Dermis microvascular lymphatic vessel endothelial cell (primary cell): ENCODE measurements at regions not wholly inside any gene's neighbourhood (a gene's known extent, or its start where the extent isn't known, plus 50 kb on each side); places are given as distances from the start of the nearest gene placed in this dataset.

ENCODE experiments used
- DNase-seq, 2 donors: peaks; one replicate each; pipeline versions ENCODE4 v3.0.0 to v3.0.0-alpha.2; 2010; ENCODE audit warnings: low read depth in 2 of 2

DNA sequence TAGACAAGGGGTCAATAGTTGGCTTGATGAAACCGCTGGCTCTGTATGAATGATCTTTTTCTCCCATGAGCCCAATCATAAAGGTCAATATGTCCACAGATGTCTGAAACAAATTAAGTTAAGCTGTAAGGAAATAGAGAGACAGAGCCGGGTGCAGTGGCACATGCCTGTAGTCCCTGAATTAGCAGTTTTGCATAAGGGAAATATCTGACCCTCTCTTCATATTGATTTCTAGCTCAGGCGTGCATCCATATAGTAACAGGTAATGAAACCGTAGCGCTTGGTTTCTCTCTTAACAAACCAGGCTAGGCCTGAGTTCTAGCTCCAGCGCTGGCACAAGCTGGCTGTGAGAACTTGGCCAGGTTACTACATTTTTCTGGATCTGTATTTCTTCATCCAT, 118.1 kb upstream of the ERCC6L2 start:
- no peak for DNase-seq

DNA sequence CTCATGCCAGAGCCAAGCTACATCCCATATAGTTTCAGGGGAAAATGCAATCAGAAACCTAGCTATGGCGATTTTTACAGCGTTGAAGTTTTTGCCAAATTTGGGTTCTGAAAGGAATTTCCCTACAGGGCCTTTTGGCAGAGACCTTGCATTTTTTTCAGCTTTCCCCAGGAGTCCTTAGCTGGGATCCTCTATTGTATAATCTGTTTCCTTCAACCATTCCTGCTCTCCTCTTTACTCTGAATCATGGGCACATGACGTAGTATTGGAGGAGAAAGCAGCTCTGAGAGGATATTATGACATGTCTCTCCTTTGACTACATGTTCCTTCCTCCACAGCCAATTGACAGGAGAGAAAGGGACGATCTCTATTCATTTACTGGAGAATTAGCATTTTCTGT, 118.5 kb upstream of the ERCC6L2 start:
- DNase-seq, result peak in 1 of 2 donors; percentile 67

DNA sequence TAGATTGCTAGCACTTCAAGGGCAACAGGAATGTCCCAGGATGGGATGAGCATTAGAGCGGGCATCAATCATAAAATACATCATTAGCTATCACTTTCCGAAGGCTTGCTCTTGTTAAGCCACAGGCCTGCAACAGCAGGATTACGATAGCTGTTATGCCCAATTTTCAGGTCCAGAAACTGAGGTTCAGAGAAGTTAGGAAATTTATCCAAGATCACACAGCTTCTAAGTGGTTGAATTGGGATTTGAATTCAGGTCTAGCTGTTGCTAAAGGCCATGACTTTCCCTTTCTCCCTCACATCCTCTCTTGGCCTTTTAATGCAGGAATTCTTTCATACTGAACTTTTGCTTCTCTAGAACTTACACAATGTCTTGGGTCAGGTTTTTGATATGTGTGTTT, 119.4 kb upstream of the ERCC6L2 start:
- DNase-seq, result no peak

DNA sequence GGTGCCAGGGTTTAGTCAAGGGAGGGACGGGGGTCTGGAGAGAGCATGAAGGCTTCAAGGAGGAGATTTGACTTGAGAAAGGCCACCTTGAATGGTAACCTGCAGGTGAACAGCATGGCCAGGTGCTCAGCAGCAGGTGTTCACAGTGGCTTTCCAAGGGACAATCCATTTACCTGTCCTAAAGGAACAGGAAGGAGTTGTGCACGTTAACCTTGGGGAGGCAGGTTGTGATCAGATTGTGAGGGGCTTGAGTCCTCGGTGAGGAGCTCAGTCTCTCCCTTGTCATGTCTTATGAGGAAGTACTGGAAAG, 120.1 kb upstream of the ERCC6L2 start:
- no peak for DNase-seq

DNA sequence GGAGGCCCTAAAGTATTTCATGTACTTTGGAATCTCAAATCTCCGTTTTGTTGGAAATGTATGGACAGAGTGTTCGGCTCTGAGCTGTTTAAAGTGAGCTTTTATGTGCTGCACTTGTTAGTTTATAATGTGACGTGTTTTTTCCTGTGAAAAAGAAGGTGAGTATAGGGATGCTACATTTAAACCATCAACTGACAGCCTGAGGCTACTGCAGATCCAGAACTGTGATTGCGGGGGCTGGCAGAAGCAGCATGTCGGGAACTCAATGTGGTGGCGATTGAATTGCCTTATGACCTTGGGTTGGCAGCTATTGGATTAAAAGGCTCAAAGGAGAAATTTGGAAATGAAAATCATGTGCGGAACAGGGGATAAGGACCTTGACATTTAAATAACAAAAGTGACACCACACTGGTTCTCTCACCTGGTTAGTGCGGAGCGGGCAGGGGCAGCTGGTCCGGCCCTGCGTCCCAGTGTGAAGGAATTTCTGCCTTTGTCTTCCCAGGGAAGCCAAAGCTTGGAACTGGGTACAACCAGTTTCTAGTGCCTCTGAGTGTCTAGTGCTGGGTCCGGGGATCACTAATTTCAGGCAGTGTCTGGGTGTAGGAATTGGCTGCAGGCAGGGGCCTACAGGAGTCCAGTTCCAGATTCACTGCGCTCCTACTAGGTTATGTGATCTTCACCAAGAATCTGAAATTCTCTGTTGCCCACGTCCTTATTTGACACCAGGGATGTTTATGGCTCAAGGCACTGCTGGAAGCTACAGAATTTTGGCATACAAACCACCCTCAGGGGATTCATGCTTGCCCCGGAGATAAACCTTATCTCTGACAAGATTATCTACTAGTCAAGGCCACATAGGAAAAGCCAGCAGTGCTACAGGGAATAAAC, 120.7 kb upstream of the ERCC6L2 start:
- no peak for DNase-seq

DNA sequence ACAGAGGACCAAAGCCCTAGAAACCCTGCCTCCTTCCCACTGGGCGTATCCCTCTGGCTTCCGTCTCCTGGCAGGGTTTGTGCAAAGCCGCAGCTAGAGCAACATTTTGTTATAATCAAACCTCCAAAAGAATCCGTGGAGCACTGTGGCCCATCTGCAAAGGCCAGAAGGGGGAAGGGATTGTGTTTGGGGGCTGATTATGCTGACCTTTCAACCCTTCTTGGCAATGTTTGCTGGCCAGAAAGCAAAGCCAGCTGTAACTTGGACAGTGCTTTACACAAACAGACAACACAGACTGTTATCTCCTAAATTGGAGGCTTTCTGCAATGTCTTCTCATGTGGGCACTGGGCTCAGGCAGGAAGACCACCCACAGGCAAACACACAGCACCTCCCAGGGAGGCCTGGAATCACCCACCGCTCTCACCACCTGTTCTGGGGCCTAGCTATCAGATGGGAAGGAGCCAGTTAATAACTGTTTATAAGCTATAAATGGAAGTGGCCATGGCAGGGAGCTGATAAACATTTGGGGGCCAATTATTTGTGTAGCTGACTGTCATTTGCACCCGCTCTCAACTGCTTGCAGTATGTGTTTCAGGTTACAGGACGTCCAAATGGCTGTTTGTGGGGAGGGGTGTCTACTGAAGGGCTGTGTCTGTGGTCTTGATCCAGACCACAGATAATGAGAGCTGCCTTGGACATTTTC, 121.6 kb upstream of the ERCC6L2 start:
- no peak for DNase-seq

DNA sequence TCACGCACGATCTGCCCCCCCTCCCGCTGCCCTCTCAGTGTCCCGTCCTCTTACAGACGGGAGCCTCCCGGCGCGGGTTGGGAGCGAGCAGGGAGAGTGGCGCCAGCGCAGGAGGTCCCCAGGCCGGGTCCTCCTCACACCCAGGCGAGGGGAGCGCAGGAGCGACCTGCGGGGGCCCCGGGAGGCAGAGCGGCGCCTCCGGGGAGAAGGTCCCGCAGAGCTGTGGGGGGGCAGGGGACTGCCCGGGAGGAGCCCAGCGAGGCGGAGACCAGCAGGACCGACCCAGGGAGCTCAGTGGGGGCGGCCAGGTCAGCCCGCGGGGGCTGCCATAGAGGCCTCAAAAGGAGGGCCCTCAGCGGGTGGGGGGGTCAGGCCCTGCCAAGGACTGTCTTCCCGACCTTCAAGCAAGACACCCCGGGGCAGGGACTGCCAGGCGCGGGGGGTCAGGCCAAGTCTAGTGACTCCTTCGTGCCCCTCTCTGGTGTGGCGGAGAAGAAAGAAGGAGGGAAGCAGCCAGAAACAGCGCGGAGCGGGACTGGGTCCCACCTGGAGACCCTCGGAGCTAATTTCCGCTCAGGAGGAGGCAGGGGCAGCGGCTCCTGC, 123.3 kb upstream of the ERCC6L2 start:
- no peak for DNase-seq

DNA sequence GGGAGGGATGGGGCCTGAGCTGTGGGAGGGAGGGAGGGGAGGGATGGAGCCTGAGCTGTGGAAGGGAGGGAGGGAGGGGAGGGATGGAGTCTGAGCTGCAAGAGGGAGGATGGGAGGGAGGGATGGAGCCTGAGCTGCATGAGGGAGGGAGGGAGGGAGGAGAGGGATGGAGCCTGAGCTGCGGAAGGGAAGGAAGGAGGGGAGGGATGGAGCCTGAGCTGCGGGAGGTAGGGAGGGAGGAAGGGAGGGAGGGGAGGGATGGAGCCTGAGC, 124.0 kb upstream of the ERCC6L2 start:
- no peak for DNase-seq

DNA sequence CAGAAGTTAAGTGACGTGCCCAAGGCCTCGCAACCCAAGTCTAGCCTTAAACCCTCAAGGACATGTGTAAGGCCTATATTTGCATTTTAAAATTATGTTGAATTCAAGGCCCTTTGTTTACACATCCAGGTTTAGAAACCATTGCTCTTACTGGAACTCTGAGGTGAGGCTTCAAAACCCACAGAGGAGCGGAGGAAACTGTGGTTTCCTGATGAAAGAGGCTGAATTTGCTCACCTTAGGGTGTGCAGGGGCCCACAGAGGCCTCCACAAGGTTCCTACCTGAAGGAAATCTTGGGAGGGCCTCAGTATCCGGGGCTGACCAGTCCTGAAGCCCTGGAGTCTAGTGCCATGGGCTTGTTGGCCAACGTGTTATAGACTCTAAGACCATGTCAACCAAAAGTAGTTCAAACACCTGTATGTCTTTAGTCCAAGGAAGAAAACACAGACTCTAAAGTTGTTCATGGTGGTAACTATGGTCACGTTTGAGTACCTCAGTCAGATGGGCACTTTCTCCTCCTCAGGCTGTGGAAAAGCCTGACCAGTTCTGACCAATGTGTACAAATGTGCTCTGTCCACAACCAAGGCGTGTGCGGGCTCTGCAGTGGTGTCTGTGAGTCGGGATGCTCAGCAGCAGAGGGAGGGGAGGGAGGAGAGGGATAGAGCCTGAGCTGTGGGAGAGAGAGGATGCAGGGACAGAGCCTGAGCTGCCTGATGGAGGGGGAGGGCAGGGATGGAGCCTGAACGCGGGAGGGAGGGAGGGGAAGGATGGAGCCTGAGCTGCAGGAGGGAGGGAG, 124.6 kb upstream of the ERCC6L2 start:
- no peak for DNase-seq

DNA sequence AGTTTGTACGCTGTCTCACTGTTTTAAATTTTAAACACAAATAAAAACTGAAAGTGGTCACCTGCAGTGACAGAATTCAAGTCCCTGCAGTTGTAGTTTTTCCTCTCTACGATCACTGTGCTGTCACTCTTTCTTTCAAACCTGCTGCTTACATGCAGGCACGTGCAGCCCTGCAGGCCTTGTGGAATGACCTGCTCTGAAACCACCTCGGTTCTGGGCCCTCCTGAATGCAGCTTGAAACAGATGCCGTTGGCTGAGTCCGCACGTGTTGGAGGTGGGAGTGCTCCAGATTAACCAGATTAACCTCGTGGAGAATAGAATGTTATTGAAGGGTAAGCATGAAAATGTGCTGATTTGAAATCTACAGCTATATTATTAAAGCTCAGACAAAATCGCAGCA, 126.0 kb upstream of the ERCC6L2 start:
- no peak for DNase-seq

DNA sequence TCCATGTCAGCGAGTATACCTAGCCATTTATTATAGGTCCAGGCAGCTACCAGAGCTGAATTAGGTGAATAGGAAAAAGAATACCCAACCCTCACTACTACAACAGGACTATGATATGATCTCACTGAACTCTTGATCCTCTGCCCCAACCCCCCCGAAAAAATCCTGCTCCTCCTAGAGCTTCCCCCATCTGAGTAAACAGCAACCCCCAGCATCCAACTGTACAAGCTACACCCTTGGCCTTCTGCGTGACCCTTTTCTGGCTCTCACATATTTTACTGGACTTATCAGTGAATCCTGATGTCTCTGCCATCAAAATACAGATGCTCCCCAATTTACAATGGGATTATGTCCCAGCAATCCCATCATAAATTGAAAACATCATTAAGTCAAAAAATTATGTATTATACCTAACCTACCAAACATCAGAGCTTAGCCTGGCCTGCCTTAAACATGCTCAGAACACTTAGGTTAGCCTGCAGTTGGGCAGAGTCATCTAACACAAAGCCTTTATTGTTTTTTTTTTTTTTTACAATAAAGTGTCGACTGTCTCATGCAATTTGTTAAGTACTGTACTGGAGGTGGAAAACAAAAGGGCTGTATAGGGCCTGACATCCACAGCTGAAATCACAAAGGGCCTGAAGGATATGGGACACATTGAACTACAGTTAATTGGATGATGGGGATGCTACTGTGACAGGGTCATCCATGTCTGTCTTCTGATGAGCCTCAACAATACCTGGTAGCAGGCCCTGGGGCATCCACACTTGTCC, 128.9 kb upstream of the ERCC6L2 start:
- DNase-seq, result no peak

DNA sequence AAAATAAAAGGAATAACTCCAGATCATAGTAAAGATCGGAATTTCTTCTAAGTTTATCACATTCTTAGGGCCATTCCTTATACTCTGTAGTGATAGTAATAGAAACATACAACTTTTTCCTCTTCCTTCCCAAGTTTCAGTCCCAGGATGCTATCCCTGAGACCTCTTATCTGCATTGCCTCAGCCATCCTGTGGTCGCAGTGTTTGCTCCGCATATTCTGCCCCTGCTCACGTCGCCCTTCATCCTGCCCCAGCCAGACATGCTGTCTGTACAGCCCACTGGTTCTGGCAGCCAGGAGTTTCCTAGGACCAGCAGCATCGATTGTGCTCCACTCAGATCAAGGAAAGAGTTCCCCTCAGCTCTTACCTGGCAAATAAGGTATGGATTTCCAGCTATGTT, 132.7 kb upstream of the ERCC6L2 start:
- DNase-seq, result no peak

DNA sequence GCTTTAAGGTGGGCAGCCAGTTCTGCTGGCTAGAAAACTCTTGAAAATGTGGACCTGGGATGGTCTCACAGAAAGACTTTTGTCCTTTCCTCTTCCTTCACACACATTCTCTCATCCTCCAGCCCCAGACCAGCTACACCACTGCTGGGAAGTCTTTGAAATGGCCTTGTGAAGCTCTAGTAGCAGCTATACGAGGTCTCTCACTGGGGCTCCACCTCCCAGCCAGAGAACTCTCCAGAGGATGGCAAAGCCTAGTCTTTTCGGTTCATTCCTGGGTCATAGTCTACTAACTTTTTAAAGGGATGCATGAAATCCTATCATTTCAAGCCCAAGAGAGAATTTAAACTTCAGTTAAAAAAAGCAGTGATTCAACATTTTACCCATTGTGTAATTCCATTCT, 133.9 kb upstream of the ERCC6L2 start:
- no peak for DNase-seq

DNA sequence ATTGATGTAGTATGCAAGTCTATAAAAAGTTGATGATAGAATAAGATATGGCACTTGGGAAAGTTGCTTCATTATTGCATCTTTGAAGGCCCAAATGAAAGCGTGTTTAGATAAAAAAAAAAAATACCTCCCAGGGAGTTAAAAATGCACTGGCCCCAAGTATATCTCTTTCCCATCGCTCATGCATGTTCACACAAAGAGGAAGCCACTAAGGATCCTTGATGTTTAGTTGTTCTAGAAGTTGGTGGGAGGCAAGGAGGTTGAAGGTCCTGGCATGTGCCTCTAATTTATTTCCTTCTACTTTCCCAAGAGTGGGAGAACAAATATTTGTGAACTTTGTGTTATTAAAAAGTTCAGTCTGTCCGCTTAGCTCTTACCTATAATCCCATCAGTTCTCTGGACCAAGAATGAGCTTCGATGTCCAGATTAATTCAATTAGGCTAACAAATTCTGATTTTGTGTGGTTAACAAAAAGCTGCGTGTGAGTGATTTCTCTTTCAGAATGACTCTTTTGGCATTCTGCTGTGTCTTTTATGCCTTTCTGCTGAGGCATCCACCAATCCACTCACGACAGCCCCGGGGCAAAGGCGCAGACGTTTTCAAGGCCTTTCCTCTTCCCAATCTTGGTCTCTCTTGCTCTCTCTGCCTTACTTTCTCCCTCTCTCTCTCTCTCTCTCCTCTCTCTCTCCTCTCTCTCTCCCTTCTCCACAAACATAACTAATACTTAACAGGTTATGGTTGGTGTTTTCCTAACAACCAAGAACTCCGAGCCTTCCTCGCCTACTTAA, 135.1 kb upstream of the ERCC6L2 start:
- no peak for DNase-seq

DNA sequence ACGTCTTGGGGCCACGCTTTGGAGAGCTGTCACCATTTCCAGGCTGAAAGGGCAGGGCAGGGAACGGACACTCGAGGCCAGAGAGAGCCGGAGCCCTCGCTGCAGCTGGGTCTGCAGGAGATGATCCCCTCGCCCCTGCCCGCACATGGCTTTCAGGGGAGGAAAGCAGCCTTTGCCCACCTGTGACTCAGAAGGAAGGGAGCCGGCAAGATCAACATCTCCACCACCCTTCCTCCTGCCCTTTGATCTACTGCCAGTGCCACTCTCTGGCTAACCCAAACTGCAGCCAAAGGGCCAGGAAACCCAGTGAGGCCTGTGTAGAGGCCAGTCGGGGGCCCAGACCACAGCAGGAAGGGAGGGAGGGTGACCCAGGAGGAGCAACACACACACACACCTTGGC, 137.1 kb upstream of the ERCC6L2 start:
- DNase-seq, result no peak

DNA sequence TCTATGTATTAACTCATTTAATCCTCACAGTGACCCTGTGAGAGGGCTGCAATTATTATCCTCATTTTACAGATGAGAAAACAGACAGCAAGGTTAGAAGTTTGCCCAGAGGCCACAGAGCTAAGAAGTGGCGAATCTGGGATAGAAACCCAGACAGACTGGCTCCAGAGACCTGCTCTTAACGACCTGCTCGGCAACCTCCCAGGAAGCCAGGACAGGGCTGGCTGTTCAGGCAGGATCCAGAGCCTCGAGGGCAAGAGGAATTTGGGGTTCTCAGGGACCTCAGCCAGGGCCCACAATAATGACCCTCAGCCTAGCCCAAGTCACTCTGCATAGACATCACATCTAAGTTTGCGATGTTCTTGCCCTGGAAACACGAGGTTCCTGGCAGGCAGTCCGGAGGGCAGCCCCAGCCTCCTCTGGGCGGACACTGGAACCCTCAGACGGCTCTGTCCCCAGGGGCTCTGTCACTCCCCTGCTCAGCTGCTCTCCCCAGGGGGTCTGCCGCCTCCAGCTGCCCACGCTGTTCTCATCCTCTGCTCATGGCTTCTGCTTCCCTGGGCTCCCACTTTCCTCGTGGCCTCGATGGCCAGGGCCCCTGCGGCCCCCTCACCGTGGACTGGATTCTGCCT, 138.5 kb upstream of the ERCC6L2 start:
- DNase-seq, result no peak

DNA sequence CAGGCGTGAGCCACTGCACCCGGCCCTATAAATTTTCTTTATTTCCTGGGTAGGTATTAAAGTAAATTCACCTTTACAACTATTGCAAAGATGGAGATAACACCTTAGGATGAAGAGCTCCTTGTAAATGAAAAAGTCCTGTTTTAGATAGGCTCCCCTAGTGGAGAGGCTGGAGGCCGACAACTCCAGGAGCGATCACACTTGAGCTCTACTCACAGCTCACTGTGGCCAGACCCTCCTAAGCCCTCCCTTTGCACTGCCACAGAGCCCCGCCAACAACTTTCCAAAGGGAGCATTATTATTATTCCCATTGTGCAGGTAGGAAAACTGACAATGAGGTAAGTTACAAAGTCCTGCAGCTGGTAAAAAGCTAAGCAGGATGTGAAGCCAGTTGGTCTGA, 139.1 kb upstream of the ERCC6L2 start:
- no peak for DNase-seq

DNA sequence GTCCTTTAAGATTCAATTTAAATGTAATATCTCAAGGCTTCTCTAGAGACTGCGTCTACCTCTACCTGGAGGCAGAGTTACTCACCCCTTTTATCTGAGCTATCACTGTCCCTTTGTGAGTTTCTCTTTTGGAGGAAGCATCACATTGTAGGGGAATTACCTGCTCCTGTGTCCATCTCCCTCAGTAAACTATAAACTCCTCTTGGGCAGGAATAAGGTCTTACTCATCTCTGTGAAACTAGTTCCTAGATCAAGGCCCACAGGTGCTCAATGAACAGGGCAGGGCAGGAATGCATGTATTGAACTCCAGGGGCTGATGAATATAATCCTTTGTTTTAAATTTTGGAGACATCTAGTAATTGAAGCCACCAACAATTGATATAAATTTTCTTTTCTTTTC, 139.8 kb upstream of the ERCC6L2 start:
- DNase-seq, result no peak

DNA sequence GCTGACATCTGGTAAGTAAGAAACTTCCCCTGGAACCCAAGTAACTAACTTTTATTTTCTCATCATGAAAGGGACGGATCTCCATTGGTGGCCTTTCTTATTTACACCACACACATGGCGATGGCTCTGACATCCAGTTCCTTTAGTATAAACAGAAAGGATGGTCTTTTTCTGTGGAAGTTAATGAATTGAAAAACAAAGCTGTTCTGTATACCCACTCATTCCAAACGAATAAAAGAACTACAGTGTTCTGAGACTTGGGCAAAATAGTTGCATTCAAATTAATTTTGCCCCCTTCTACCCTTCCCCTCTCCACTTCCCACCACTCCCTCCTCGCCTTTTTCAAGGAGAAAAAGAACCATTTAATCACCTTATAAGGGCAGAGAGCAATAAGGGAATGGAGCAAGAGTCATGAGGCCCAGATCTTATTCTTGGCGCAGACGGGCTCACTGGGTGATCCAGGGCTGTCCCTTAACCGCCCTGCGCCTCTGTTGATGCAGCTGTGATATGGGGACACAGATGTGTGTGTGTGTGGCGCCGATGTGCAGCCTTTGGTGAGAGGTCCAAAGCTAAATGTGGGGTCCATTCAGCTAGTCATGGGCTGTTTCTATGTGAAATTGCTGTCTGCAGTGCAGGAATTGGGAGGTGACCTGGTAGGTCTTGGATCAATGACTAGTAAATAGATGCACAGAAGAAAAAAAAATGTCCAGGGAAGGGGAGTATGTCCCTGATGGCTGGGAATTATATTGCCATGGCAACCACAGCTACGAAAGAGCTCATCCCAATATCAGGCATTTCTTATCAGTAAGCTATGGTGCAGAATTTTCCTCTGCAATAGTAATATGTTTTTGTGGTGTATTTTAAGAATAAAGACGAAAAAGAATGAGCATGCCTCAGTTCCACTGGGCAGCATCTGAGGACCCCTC, 141.5 kb upstream of the ERCC6L2 start:
- no peak for DNase-seq
